Urinary bladder (tissue), 3 donors: ENCODE measurements at regions not wholly inside any gene's neighbourhood (a gene's known extent, or its start where the extent isn't known, plus 50 kb on each side); places are given as distances from the start of the nearest gene placed in this dataset.
A peak's percentile ranks its signal among the peaks of the same experiment; 100 is the strongest.

Source experiments
- DNase-seq: peaks from one replicate; pipeline ENCODE4 v3.0.0-alpha.2; 2015; ENCODE audit errors: extremely low spot score
- H3K27ac ChIP-seq: one replicate; pipeline ENCODE4 v1.5.1; 2013; ENCODE audit warnings: low read depth, mild to moderate bottlenecking, moderate library complexity
- H3K36me3 ChIP-seq: one replicate; pipeline ENCODE4 v1.6.1; 2013; ENCODE audit warnings: mild to moderate bottlenecking, moderate library complexity; ENCODE audit not compliant: insufficient read depth
- H3K4me1 ChIP-seq: one replicate; pipeline ENCODE4 v1.6.1; 2013; ENCODE audit warnings: mild to moderate bottlenecking, moderate library complexity; ENCODE audit not compliant: insufficient read depth
- H3K4me3 ChIP-seq: one replicate; pipeline ENCODE4 v1.5.1; 2013; ENCODE audit warnings: low read depth, low read length
- WGBS: extraction: QIAGEN DNeasy Blood & Tissue Kit; methylation state at CpG from one replicate; pipeline ENCODE4 v1.1.7; 2013; 5-methylcytosine and 5-hydroxymethylcytosine counted together
- donor health status: healthy with polysubstance abuse.
- donor health status: healthy.

DNA sequence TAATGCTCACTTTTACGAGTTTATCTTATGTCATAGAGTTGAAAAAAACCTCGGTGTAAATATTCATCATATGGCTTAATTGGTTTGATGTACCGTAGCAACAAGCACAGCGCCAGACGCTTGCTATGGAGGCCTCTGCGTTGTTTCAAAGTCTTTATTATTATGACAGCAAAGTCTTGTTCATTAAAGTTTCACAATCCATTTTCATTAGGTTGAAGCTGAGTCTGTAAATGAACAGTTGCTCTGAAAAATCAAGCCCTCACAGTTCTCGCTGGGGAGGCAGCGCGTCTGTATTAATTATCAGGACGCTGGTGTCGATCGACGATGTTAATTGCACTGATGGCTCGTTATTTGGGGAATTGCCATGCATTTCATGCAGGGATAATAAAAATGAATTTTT lies 185.6 kb downstream of the INSC start:
- Histone ChIP-seq H3K4me1 (no peaks in the 10 kb centered on the region), H3K36me3 (no peaks in the 10 kb centered on the region), H3K27ac (no peak overlapping the region), H3K4me3 (no peak overlapping the region)
- DNase-seq: no peak
- WGBS: 75% methylated on average over 14 of the region's 14 CpGs

GRCh38 chr11:15307619-15308024 lies 192.9 kb downstream of the INSC start:
- H3K4me3 ChIP-seq: no peak overlapping the region
- no peak for DNase-seq
- H3K27ac ChIP-seq: no peak overlapping the region
- H3K36me3 ChIP-seq: no peaks in the 10 kb centered on the region
- no peaks in the 10 kb centered on the region for H3K4me1 ChIP-seq
- 5% methylated on average over 4 of the region's 4 CpGs for WGBS

DNA sequence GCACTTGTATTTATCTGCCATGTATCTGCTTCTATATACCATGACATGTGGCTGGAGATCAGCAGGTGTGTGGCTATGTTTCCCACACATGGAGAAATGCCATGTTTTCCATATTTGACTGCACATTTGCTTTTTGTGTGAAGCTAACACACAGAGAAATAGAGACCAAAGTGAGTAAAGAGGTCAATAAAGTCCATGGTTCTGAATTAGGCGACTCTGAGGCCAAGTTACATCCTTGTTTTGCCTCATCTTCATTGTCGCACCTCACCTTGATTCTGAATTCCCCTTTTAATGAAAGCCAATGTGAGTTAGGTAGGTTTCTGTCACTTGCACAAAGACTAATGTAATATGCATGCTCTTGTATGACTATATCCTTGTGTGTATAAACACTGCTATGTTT lies 194.1 kb downstream of the INSC start:
- H3K4me1 ChIP-seq: no peaks in the 10 kb centered on the region
- 49% methylated on average over 2 of the region's 2 CpGs for WGBS
- H3K4me3 ChIP-seq: no peak overlapping the region
- DNase-seq: no peak
- no peaks in the 10 kb centered on the region for H3K36me3 ChIP-seq
- H3K27ac ChIP-seq: no peak overlapping the region

- Histone ChIP-seq H3K36me3 (no peaks in the 10 kb centered on the region), H3K4me1 (no peaks in the 10 kb centered on the region), H3K4me3 (no peak overlapping the region), H3K27ac (no peak overlapping the region)
- 54% methylated on average over 1 of the region's 1 CpG for WGBS
- no peak for DNase-seq
Measured at GRCh38 chr11:15309296-15309695, 194.6 kb downstream of the INSC start.

GRCh38 chr11:15313862-15314261 lies 199.1 kb downstream of the INSC start:
- DNase-seq: no peak
- 87% methylated on average over 2 of the region's 2 CpGs for WGBS
- H3K4me1 ChIP-seq: no peaks in the 10 kb centered on the region
- no peak overlapping the region for H3K4me3 ChIP-seq
- H3K27ac ChIP-seq: no peak overlapping the region
- no peaks in the 10 kb centered on the region for H3K36me3 ChIP-seq

DNA sequence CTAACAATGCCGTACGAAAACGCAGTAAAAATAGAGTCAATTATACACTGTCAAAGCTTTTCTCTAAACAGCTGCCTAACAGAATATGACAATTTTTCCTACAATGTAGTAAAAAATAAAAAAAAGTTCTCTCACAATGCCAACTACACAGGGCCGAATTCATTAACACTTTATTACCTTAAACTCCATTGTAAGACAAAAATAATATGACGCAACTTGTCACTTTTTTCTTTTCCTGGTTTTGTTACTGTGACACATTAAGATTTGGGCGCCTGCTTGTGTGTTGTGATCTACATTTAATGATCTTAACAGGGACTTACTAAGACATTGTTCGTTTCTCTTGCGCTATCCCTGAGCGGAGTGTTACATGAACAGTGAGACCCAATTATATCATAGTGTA lies 204.1 kb downstream of the INSC start:
- 74% methylated on average over 9 of the region's 9 CpGs for WGBS
- Histone ChIP-seq H3K4me1 (no peaks in the 10 kb centered on the region), H3K36me3 (no peaks in the 10 kb centered on the region), H3K27ac (no peak overlapping the region), H3K4me3 (no peak overlapping the region)
- no peak for DNase-seq

GRCh38 chr11:15326520-15326919 lies 211.8 kb downstream of the INSC start:
- Histone ChIP-seq H3K27ac (no peak overlapping the region), H3K4me3 (no peak overlapping the region), H3K4me1 (no peaks in the 10 kb centered on the region), H3K36me3 (no peaks in the 10 kb centered on the region)
- no peak for DNase-seq
- WGBS: 86% methylated on average over 2 of the region's 2 CpGs

DNA sequence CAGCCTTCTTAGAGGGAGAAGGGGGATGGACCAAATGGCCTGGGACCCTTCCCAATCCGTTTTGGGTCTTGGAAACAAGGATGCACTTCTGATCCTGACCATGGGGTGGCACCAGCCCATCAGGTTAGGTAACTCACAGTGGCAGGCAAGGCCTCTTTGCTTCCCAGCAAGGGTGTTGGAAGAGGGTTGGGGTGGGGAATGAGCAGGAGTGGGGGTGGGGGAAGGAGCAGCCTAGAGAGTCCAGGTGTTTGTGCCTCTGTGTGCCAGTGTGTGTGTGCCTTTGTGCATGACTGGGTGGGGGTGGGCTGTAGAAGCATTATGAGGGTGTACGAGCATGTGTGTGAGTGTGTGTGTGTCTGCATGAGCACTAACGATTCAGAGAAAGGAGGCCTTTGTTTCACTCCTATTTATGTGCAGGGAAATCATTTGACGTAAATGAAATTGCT lies 213.1 kb downstream of the INSC start:
- H3K36me3 ChIP-seq: no peaks in the 10 kb centered on the region
- DNase-seq: peak; percentile 4

DNA sequence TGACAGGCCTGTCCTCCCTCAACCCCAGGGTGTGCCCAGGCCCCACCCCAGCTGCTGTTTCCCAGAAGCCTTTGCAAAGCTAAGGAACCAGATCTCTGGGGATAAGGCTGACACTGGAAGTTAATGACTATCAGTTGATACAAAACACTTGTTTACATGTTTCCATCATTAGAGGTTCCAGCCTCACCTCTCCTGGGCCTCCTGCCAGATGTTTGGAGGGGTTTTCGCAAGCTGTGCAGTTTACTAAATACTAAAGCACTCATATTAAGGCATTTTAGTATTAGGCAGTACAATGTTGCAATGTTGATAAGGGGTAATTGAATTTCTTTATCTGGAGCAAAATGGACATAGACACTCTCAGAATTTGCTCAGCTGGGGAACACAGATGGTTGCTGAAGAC lies 218.7 kb downstream of the INSC start:
- no peak overlapping the region for H3K4me3 ChIP-seq
- DNase-seq: no peak
- no peak overlapping the region for H3K27ac ChIP-seq
- no peaks in the 10 kb centered on the region for H3K4me1 ChIP-seq
- WGBS: 65% methylated on average over 1 of the region's 1 CpG
- H3K36me3 ChIP-seq: no peaks in the 10 kb centered on the region

More for the DNA sequence above, 213.1 kb downstream of the INSC start:
- Histone ChIP-seq H3K4me1 (no peaks in the 10 kb centered on the region), H3K27ac (no peak overlapping the region), H3K4me3 (no peak overlapping the region)
- WGBS: 55% methylated on average over 4 of the region's 4 CpGs

- Histone ChIP-seq H3K36me3 (no peaks in the 10 kb centered on the region), H3K4me3 (no peak overlapping the region), H3K27ac (no peak overlapping the region), H3K4me1 (no peaks in the 10 kb centered on the region)
- WGBS: 79% methylated on average over 3 of the region's 3 CpGs
- no peak for DNase-seq
Measured at GRCh38 chr11:15334766-15335165, 220.0 kb downstream of the INSC start.

DNA sequence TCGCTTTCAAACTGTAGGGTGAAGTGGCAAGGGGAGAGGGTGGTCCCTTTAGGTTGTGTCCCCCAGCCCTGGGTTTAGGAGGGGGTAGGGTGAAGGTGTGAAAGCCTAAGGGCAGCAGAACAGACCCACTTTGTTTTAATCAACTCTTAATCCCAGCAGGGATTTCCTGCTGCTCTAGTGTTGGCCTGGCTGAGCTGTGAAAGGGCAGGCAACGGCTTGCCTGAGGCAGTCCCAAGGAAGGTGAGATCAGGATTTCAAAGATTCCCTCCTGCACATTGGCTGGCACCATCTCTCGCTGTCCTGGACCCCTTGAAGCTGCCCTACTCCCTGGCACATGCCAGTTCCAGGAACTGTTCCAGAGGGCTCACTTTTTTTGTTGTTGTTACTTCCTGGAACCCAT lies 221.3 kb downstream of the INSC start:
- H3K27ac ChIP-seq: no peak overlapping the region
- no peaks in the 10 kb centered on the region for H3K4me1 ChIP-seq
- no peak for DNase-seq
- H3K4me3 ChIP-seq: no peak overlapping the region
- H3K36me3 ChIP-seq: no peaks in the 10 kb centered on the region
- 51% methylated on average over 3 of the region's 3 CpGs for WGBS

GRCh38 chr11:15339302-15339701 lies 224.6 kb downstream of the INSC start:
- Histone ChIP-seq H3K4me3 (no peak overlapping the region), H3K4me1 (no peaks in the 10 kb centered on the region), H3K27ac (no peak overlapping the region), H3K36me3 (no peaks in the 10 kb centered on the region)
- no peak for DNase-seq
- WGBS: 90% methylated on average over 1 of the region's 1 CpG

- DNase-seq: no peak
- H3K27ac ChIP-seq: no peak overlapping the region
- no peaks in the 10 kb centered on the region for H3K36me3 ChIP-seq
- WGBS: 30% methylated on average over 1 of the region's 1 CpG
- H3K4me1 ChIP-seq: no peaks in the 10 kb centered on the region
- H3K4me3 ChIP-seq: no peak overlapping the region
Measured at GRCh38 chr11:15341587-15341986, 226.9 kb downstream of the INSC start.

DNA sequence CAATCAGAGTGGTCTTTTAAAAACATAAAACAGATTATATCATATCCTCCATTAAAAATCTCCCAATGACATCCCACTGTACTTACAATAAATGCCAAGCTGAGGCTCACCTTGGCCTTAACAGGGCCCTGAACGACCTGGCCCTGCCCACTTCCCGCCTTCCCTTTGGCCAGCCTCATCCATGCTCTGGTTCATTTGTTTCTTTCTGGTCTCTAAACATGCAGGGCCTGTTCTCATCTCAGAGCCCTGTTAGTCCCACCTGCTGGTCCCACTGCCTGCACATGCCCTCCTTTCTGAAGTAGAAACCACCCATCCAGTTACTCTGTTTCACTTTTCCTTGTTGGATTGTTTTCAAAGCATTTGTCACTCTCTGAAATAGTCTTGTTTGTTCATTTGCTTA lies 227.4 kb downstream of the INSC start:
- WGBS: 55% methylated on average over 2 of the region's 2 CpGs
- no peaks in the 10 kb centered on the region for H3K36me3 ChIP-seq
- no peak for DNase-seq
- H3K4me3 ChIP-seq: no peak overlapping the region
- H3K27ac ChIP-seq: no peak overlapping the region
- no peaks in the 10 kb centered on the region for H3K4me1 ChIP-seq

DNA sequence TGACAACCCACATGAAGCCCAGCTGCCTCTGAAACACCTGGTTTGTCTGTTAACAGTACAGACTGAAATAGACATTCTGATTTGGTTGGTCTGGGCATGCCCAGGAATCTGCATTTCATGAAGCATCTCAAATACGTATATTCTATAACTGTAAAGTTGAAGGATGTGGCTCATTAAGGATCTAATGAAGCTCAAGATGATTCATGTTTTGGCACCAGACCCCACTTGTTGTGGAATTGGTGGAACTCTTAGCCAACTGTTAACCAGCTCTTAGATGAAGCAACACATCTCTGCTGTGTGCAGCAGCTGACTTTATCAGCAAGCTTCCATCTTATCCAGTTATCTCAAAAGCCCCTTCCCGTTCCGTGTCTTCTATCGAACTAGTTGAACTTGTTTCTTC lies 232.2 kb downstream of the INSC start:
- no peak overlapping the region for H3K4me3 ChIP-seq
- H3K4me1 ChIP-seq: no peaks in the 10 kb centered on the region
- H3K27ac ChIP-seq: no peak overlapping the region
- H3K36me3 ChIP-seq: no peaks in the 10 kb centered on the region
- no peak for DNase-seq
- 54% methylated on average over 4 of the region's 4 CpGs for WGBS
